Medulla oblongata (tissue), 1 donor: ENCODE measurements at regions not wholly inside any gene's neighbourhood (a gene's known extent, or its start where the extent isn't known, plus 50 kb on each side); places are given as distances from the start of the nearest gene placed in this dataset.
"Not testable (repeated sequence)": the region's sequence is repeated elsewhere in the genome, so short reads cannot be mapped to it uniquely, and the experiment has no call there.

Source experiments
- DNase-seq: peaks from one replicate; pipeline ENCODE4 v3.0.0-alpha.2; 2015; ENCODE audit errors: extremely low spot score

GRCh38 chr6:121760191-121760590 lies 324.7 kb downstream of the GJA1 start:
- DNase-seq: no peak

GRCh38 chr6:121760745-121761144 lies 325.3 kb downstream of the GJA1 start:
- no peak for DNase-seq

- no peak for DNase-seq
Observed at GRCh38 chr6:121764493-121764892, 329.0 kb downstream of the GJA1 start.

GRCh38 chr6:121765060-121765459 lies 329.6 kb downstream of the GJA1 start:
- no peak for DNase-seq

- no peak for DNase-seq
Observed at GRCh38 chr6:121767211-121767610, 331.8 kb downstream of the GJA1 start.

- DNase-seq: no peak
Observed at GRCh38 chr6:121770943-121771342, 335.5 kb downstream of the GJA1 start.

- no peak for DNase-seq
Observed at GRCh38 chr6:121771937-121772720, 336.7 kb downstream of the GJA1 start.

- DNase-seq: no peak
Observed at GRCh38 chr6:121776054-121776453, 340.6 kb downstream of the GJA1 start.

- no peak for DNase-seq
Observed at GRCh38 chr6:121780325-121781321, 345.2 kb downstream of the GJA1 start.

GRCh38 chr6:121791396-121792315 lies 356.2 kb downstream of the GJA1 start:
- DNase-seq: no peak

- DNase-seq: no peak
Observed at GRCh38 chr6:121794630-121795029, 359.2 kb downstream of the GJA1 start.

- DNase-seq: not testable (repeated sequence)
Observed at GRCh38 chr6:121797598-121797997, 362.2 kb downstream of the GJA1 start.

GRCh38 chr6:121798126-121798525 lies 362.7 kb downstream of the GJA1 start:
- DNase-seq: not testable (repeated sequence)

GRCh38 chr6:121799574-121799973 lies 364.1 kb downstream of the GJA1 start:
- DNase-seq: no peak

GRCh38 chr6:121800047-121800446 lies 364.6 kb downstream of the GJA1 start:
- DNase-seq: no peak

GRCh38 chr6:121806116-121806515 lies 370.7 kb downstream of the GJA1 start:
- no peak for DNase-seq

- no peak for DNase-seq
Observed at GRCh38 chr6:121809211-121809610, 373.8 kb downstream of the GJA1 start.

- DNase-seq: no peak
Observed at GRCh38 chr6:121810158-121811032, 374.9 kb downstream of the GJA1 start.

- no peak for DNase-seq
Observed at GRCh38 chr6:121811106-121811505, 375.7 kb downstream of the GJA1 start.

- no peak for DNase-seq
Observed at GRCh38 chr6:121816361-121816760, 380.9 kb downstream of the GJA1 start.
